H4 (cell line): ENCODE measurements at regions not wholly inside any gene's neighbourhood (a gene's known extent, or its start where the extent isn't known, plus 50 kb on each side); places are given as distances from the start of the nearest gene placed in this dataset.
A peak's percentile ranks its signal among the peaks of the same experiment; 100 is the strongest.
"Not testable (repeated sequence)": the region's sequence is repeated elsewhere in the genome, so short reads cannot be mapped to it uniquely, and the experiment has no call there.

Experiments used
- DNase-seq: peaks from one replicate; pipeline ENCODE4 v3.0.0-alpha.2; 2015; ENCODE audit warnings: low spot score

DNA sequence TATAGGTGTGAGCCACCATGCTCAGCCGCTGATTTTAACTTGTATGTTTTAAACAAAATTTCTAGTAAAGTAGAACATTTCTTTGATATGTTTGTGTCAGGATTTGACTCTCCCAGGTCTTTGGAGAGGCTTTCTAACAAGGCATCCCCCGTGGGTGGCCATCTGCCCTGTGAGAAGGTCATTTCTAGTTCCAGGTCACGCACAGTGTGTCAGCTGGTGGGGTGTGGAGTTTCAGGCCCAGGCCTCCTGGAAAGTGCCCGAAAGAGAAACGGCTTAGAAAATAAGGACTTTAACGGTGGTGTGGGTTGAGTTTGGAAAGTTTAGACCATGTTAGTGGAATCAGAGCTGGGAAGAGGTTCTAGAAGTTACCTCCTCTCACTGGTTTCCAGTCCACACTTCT, 61.0 kb downstream of the SPDYE17 start:
- not testable (repeated sequence) for DNase-seq

DNA sequence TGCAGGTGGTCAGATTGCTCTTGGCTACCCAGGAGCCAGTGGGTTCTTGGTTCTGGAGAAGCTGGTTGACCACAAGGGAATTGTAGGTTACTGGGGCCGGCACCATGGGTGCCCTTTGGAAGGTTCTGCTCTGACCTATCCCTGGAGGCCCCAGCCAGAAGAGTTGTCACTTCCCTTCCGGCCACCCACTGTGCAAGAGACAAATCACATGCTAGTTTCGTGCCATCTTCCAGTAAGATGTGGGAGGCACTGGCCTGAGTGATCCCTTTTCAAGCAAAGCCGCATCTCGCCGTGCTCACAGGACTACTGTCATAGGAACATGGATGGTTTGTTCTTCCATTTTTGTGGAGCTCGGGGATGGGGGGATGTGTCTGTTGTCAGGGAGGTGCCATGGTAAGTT, 62.3 kb downstream of the SPDYE17 start:
- DNase-seq: not testable (repeated sequence)

DNA sequence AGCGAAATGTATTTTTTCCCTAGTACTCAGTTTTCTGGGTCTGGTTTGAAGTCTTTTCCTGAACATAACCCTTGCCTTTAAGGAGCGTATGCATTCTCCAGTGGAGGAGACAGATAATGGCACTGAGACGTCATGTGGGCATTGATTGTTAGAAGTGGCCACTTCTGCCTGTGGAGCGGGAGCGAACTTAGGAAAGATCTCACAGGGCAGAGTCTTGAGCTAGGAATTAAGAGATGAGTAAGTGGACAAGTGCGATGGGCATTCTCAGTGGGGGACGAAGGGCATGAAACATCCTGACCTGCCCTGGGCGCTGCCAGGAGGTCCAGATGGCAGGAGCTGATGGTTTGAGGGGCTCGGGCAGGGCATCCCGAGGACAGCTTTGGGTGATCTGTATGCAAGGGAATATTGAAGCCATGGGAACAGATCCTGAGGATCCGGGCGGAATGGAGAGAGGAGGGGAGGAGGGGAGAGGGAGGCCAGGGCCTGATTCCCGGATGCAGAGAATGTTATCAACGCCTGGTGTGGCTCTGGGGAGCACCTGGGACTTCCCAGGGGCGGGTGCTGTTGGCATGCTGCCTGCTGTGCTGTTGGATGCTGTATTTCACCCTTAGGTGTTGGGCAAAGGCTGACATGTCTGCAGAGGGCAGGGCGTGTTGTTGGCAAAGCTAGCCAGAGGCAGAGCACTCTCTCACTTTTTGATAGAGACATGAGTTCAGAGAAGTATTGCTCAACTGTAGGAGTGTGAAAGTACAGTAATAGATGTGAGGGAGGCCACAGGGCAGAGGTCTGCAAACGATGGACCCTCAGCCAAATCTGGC, 66.2 kb downstream of the SPDYE17 start:
- DNase-seq: not testable (repeated sequence)

DNA sequence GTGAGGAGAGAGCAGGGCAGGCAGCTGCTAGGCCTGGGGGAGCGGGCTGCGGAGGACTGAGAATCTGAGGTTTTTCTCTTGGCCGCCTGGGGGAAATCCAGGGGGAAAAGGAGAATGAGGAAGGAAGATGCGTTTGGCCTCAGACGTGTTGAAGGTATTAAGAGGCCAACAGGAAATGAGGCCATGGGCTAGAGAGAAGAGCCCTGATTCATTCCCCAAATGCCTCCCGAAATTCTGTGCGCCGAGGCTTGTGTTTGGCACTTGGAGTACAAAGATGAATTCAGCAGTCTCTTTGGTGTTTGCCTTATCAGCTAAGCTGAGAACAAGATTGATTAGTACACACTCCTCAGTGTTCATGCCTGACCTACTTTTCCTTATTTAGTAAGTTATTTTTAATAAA, 68.1 kb downstream of the SPDYE17 start:
- not testable (repeated sequence) for DNase-seq

DNA sequence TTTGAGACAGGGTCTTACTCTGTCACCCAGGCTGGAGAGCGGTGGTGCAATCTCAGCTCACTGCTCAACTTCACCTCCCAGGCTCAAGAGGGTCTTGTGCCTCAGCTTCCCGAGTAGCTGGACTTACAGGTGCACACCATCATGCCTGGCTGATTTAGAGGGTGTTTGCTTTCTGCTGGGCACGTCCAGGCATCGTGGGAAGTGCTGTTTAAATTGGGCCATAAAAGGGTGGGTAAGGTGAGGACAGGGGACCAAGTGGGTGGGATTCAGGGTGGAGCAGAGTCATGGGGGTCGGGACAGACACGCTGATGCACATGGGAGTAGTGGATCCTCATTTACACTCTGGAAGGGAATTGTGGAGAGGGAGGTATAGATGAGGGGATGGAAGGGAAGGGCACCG, 69.1 kb downstream of the SPDYE17 start:
- DNase-seq: not testable (repeated sequence)

DNA sequence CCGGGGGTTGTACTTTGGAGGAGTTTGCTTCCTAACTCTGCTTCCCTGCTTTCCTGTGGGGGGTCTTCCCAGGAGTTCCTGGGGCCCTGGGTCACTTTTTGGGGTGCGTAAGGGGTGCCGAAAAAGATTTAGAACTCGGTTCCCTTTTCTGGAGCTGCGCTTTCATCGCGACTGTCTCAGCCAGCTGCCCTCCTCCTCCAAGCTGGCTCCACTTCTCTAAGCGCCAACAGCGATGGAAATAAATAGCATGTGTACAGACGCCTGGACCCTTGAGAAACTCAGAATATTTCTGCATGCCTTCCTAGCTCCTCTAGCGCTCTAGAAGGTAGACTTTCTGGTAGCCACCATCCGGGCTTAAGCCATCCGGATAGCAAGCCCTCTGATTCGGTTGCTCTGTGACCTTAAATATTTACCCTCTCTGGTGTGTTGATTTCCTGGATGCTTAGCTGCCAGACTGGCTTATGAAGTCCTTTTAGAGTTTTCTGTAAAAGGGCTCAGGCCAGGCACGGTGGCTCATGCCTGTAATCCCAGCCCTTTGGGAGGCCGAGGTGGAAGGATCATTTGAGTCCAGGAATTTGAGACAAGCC, 71.7 kb downstream of the SPDYE17 start:
- DNase-seq: not testable (repeated sequence)

DNA sequence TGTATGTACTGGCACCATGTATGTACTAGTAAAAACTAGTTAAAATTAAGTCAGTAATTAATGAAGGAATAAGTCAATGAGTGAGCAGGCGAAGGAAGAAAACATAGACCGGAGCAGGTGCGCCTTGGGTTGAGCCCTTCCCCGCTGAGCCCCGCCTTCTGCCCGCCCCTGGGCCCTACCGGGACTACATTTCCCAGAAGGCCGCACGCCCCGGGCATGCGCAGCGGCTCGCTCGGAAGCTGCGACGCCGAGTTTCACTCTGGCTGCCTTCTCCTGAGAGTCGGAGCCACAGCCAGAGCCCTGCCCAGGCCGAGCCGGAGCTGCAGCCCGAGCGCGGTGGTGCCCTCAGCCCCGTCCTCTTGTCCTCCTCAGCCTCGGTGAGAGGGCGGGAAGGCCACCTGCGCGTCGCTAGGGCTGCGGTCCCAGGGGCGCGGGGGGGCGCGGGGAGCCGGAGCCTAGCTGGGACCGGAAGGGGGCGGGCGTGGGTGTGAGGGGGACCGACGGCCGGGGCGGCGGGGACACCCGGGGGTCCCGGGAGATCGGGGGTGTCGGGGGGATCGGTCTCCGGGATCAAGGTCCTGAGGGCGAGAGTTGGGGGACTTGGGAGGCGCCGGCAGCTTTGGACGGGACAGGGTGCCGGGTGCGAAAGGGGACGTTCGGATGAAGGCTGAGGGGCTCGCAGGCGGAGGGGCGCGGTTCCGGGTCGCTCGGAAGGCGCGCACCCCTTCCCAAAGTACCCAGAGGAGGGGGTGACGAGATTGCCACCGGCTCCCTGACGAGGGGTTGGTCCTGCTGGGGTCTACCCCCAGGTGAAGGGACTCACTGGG, 72.4 kb downstream of the SPDYE17 start:
- not testable (repeated sequence) for DNase-seq

DNA sequence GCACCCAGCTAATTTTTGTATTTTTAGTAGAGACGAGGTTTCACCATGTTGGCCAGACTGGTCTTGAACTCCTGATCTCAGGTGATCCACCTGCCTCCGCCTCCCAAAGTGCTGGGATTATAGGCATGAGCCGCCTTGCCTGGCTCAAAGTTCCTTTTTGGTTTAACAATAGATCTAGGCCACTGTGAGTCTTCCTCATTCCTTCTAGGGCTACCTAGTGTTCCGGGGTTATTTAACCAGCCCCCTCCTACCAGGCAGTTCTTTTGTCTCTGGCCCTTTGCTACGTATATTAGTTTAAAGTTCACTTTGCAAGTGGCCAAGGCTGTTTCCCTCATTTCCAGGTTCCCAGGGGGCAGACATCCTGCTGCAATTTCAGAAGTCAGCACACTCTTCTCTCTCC, 75.6 kb downstream of the SPDYE17 start:
- not testable (repeated sequence) for DNase-seq

DNA sequence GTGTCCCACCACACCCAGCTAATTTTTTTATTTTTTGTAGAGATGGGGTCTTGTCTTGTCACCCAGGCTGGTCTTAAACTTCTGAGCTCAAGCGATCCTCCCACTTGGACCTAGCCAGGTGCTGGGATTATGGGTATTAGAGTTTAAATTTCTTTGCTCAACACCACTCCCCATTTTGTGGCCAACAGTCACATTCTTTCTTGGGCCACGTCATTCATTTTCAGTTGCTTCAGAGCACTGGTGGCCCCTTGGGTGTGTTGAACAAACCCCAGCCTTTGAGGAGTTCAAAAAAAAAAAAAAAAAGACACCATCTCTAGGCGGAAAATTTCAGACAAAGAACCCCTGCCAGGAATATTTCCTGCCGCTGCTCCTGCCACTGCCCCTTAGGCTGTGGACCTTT, 77.0 kb downstream of the SPDYE17 start:
- DNase-seq: not testable (repeated sequence)

DNA sequence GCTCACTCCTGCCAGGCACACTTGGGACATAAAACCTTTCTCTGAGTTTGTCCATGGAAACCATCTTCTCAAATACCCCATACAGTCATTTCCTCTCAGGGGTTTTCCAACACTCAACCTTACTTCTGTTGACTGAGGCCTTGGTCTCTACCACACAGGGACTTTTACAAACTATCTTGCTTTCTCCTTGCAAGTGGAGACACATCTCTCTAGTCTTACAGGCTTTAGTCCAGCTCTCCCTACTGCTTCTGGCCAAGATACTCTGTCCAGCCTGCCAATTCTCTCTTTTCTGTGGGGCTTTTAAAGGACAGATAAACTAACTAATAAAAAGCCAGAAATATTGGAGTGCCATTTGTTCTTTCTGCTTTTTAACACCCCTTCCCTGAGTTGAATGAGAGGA, 87.6 kb downstream of the SPDYE17 start:
- not testable (repeated sequence) for DNase-seq

DNA sequence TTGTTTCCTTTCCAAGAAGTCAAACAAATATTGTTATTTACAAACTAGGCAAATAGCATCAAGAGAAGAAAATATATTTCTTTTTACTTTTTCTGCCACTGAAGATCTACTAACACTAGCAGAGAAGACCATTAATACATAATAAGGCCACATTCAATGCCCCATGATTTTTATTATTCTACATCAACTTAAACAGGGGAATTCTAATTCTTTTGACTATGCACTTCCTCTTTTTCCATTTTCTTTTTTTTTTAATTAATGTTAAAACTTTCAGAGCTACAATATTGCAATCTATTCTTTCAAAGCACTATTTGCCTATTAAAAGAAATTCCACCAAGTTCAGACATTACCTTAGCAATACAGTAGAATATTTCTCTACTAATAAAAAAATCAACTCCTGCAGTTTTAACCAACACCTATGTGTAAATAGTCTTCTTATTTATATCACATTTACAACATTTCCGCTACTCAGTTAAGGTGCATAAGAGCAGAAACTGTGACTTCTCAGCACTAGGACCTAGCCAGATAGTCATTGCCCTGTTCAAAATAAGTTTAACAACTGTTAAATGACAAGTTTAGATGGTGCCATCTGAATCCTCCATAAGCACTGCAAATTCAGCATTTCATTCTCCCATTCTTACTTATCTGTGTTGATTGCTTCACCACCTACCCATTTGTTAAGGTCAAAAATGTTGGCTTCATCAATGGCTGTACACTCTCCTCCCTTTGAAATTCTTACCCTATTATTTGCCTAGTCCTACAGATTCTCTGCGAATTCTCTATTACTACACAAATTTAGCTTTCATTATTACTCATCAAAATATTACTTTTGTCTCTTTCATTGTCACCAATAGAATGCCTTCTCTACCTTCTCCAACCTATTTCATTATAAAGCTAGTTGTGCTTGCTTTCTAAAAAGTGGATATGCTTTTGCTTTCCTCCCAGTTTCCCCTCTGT, 90.1 kb downstream of the SPDYE17 start:
- not testable (repeated sequence) for DNase-seq

DNA sequence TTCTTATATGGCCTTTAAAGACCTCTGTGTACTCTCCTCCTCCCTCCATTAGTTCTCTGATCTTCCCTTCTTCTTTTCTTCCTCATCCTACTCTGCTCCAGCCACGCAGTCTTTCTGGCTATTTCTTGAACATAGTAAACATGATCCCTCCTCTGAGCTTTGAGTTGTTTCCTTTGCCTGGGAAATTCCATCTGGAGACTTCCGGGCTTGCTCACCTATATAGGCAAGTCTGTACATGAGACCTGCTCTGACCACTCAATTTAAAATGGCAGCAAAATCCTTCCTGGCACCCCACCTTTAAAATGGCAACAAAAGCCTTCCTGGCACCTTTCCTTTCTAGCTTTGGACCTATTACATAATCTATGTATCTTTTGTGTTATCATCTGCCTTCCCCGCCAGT, 94.4 kb downstream of the SPDYE17 start:
- DNase-seq: not testable (repeated sequence)

DNA sequence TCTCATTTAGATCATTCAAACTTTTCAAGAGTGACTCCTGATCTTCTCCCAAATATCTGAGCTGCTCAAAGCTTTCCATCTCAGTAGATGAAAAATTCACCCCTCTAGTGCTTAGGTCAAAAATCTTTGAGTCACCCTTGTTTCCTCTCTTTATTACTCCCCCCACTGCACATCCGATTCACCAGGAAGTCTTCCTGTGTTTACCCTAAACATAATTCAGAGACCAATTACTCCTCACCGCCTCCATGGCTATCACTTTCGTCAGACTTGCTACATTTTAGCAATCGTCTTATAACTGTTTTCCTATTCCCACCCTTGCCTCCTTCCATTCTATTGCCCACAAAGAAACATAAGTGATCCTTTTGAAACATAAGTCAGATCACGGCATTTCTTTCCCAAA, 94.8 kb downstream of the SPDYE17 start:
- DNase-seq: peak; percentile 13

DNA sequence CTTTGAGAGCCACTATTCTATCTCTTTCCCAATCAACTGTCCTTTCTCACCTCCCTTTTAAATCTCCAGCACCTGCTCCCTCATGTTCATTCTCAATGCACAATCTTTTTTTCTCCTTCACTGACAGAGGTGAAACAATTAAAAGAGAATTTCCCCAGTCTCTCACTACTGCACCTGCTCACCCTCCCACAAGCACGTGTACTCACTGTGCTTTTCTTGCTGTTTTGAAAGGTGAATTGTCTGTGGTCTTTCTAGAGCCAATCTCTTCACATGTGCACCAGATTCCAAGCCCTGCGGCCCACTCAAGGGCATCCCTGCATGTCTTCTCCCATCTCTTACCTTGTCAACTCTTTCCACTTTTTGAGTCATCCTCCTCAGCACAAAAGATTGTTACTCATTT, 95.8 kb downstream of the SPDYE17 start:
- not testable (repeated sequence) for DNase-seq

DNA sequence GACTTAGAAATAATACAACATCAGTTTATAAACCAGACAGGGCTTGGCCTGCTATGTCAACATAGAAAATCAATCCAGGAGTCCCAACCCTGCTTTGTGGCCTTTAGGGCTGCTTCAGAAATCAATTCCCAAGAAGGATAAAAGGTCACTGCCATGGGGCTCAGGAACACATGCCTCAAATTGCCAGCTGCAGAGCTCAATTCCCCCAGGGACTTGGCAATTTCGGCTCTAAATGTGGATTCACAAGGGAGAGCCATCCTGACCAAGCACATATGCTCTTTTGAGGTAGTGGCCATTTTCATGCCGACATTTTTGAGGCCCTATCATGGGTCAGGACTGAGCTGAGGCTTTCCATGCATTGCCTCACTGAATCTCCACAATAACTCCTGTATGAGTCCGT, 97.5 kb downstream of the SPDYE17 start:
- not testable (repeated sequence) for DNase-seq

DNA sequence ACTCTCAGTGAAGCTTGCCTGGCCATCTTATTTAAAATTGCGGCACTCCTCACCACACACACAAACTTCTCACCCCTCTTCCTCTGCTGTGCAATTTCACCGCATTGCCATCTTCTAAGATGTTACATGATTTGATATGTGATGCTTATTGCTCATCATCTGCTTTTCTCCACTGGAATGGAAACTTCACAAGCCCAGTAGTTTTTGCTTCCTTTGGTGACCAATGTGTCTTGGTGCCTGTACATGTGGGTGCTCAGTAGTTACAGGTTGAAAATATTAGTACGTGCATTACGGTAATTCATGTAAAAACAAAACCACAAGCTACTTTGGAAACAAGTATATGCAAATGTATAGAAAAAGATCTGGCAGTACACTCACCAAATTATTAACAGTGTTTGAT, 99.2 kb downstream of the SPDYE17 start:
- not testable (repeated sequence) for DNase-seq

DNA sequence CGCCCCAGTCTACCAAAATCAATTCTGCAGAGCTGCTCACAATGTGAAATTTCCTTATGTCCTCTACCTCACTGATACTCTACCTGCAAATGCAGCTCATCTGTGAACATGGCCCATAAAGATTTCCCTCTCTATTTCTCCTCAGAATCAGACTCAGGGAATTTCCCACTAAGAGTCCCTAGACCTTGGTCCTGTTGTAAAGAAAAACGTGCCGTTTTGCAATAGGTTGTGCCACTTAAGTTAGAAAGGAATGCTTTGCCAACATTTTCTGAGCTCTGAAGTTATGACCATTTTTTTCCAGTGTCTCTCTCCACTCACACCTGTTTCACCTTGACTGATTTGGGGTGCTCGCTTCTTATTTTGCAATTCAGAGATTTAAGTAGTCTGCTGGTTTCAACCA, 100.7 kb downstream of the SPDYE17 start:
- not testable (repeated sequence) for DNase-seq

DNA sequence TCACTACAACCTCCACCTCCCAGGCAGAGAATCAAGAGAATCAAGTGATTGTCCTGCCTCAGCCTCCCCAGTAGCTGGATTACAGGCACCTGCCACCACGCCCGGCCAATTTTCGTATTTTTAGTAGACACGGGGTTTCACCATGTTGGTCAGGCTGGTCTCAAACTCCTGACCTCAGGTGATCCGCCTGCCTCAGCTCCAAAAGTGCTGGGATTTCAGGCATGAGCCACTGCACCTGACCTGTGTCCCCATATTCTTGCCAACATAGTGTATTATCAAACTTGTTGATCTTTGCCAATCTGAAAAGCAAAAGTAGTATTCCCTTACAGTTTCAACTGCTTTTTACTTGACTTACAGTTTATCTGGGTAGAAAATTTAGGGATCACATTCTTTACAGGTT, 101.7 kb downstream of the SPDYE17 start:
- not testable (repeated sequence) for DNase-seq

DNA sequence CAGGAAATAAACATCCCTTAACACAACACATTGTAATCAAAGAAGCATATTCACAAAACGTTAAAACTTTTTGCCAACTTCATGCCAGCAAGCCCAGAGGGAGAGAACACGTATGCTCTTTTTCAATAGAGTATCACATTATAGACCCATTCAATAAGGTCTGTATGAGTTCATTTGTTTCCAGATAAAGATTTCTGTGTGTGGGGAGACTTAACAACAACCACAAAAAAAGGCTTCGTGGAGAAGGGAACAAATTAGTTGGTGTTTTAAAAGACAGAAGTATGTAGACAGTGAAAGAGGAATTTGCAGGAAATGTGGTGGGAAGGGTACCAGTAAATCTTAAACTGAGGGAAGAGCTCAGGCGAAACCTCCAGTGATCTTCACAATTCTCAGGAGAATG, 103.4 kb downstream of the SPDYE17 start:
- not testable (repeated sequence) for DNase-seq

DNA sequence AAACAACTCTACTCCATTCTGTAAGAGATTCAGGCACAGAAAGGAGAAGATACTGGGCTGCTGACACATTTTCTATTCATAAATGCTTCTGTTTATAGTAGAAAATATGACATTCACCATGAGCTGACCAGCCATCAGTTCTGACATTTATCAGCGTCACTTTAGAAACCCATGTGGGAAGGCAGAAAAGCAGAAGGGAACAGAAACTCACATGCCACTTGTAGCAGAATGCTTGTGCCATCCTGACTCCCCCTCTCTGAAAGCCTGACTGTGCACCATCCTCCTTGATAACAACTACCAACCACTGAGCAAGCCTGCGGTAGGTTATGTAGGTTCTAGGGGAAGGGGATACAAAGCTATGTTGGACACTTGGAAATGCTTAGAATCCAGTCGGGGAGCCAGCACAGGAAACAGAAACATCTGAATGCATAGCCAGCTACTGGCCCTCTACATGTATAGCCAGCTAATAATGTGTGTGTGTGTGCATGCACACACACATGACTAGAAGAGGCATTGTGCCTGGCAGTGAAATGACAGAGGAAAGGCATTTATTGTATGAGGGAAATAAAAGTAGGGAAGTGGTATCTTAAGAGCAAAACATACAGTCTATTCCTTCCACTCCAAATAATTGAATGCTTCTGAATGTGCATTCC, 104.3 kb downstream of the SPDYE17 start:
- DNase-seq: not testable (repeated sequence)

DNA sequence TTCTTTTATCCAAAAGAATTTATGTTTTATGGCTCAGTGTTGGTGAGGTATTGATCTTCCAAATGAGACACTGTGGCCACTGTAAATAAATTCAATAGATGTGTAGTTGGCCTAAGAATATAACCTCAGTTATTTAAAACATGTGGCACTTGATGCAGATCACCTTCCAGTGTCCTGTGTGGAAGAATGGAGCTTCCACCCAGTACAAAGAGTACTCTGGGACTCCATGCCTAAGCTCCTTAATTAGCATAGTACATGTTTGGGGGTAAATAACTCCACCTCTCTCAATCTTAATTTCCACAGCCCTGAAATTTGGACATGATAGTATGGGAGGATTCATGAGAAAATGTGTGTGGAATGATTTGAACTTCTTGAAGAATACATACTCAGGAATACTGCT, 105.7 kb downstream of the SPDYE17 start:
- DNase-seq: not testable (repeated sequence)
